Tibial nerve (tissue), 4 donors: ENCODE measurements at regions not wholly inside any gene's neighbourhood (a gene's known extent, or its start where the extent isn't known, plus 50 kb on each side); places are given as distances from the start of the nearest gene placed in this dataset.
A peak's percentile ranks its signal among the peaks of the same experiment; 100 is the strongest.

Experiments
- DNase-seq, 2 donors: peaks; one replicate each; pipeline ENCODE4 v3.0.0-alpha.2; 2019; ENCODE audit warnings: low spot score in 2 of 2
- H3K27ac ChIP-seq, 4 donors: fragments of 200-600 bp; sonication (generic) in 3 of 4; one replicate each; pipeline ENCODE4 v1.5.1; 2017 to 2019; ENCODE audit warnings: mild to moderate bottlenecking in 1 of 4
- H3K27me3 ChIP-seq, 2 donors: fragments of 200-600 bp; sonication (generic) in 1 of 2; one replicate each; pipeline versions ENCODE4 v1.5.1 to v1.6.0; 2017 to 2019
- H3K36me3 ChIP-seq, 3 donors: fragments of 200-600 bp; sonication (generic); one replicate each; pipeline ENCODE4 v1.5.1; 2018 to 2019
- H3K4me1 ChIP-seq, 4 donors: fragments of 200-600 bp; sonication (generic) in 3 of 4; one replicate each; pipeline ENCODE4 v1.5.1; 2017 to 2019
- H3K4me3 ChIP-seq, 4 donors: fragments of 200-600 bp; sonication (generic) in 3 of 4; one replicate each; pipeline ENCODE4 v1.5.1; 2017 to 2019; ENCODE audit warnings: mild to moderate bottlenecking in 1 of 4, moderate library complexity in 1 of 4
- H3K9me3 ChIP-seq, 4 donors: fragments of 200-600 bp; sonication (generic) in 3 of 4; one replicate each; pipeline ENCODE4 v1.5.1; 2017 to 2019
- EP300 ChIP-seq, 2 donors: sonication (generic); formaldehyde crosslinking; IDR thresholded peaks; one replicate each; pipeline ENCODE4 v1.6.1; 2017; ENCODE audit warnings: antibody characterized with exemption in 2 of 2, mild to moderate bottlenecking in 1 of 2
- POLR2A ChIP-seq, 2 donors: fragments of 450-650 bp; IDR thresholded peaks; one replicate each; pipeline ENCODE4 v1.6.1; 2017; ENCODE audit warnings: antibody characterized with exemption in 2 of 2, mild to moderate bottlenecking in 2 of 2, moderate library complexity in 2 of 2
- WGBS, 2 donors: methylation state at CpG; one replicate each; pipeline ENCODE4 v1.1.5; 2018; 5-methylcytosine and 5-hydroxymethylcytosine counted together
- TF ChIP-seq, protein P1 (sequence below), 5 experiments: fragments of 200-600 bp in 3 of 5; fragments of 450-650 bp in 2 of 5; sonication (generic) in 3 of 5; IDR thresholded peaks; one replicate each; pipeline ENCODE4 v1.5.1; 2016 to 2019; ENCODE audit warnings: antibody characterized with exemption in 5 of 5, mild to moderate bottlenecking in 3 of 5, moderate library complexity in 2 of 5

DNA sequence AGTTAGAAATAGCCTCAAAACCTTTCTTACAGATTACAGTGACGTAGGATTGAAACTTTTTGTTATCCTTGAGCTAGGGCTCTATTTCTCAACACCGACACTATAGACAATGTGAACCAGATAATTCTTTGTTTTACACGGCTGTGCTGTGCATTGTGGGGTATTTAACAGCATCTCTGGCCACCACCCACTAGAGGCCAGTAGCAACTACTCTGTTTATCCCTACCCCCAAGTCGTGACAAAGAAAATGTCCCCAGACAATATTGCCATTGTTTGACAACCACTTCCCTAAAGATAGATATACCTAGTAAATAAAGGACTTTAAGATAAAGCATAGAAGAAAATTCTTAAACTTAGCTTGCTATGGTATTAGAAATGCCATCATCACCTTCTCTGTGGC is 359.6 kb downstream of the ARL4A start:
- TF ChIP-seq EP300 (IDR thresholded peaks at IDR 0.05): no peak
- TF ChIP-seq, protein P1, sequence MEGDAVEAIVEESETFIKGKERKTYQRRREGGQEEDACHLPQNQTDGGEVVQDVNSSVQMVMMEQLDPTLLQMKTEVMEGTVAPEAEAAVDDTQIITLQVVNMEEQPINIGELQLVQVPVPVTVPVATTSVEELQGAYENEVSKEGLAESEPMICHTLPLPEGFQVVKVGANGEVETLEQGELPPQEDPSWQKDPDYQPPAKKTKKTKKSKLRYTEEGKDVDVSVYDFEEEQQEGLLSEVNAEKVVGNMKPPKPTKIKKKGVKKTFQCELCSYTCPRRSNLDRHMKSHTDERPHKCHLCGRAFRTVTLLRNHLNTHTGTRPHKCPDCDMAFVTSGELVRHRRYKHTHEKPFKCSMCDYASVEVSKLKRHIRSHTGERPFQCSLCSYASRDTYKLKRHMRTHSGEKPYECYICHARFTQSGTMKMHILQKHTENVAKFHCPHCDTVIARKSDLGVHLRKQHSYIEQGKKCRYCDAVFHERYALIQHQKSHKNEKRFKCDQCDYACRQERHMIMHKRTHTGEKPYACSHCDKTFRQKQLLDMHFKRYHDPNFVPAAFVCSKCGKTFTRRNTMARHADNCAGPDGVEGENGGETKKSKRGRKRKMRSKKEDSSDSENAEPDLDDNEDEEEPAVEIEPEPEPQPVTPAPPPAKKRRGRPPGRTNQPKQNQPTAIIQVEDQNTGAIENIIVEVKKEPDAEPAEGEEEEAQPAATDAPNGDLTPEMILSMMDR (IDR thresholded peaks at IDR 0.05): no peak
- no peak for TF ChIP-seq POLR2A (IDR thresholded peaks at IDR 0.05)
- H3K27ac ChIP-seq: no peak overlapping the region
- H3K9me3 ChIP-seq: no peaks in the 10 kb centered on the region
- H3K4me1 ChIP-seq: peaks cover 0 to 3% (median 0%) of the 10 kb centered on the region in 4 donors
- no peaks in the 10 kb centered on the region for H3K36me3 ChIP-seq
- H3K4me3 ChIP-seq: no peak overlapping the region
- 75 to 78% methylated on average over 4 of the region's 4 CpGs for WGBS, 2 donors
- no peak for DNase-seq
- no peaks in the 10 kb centered on the region for H3K27me3 ChIP-seq

DNA sequence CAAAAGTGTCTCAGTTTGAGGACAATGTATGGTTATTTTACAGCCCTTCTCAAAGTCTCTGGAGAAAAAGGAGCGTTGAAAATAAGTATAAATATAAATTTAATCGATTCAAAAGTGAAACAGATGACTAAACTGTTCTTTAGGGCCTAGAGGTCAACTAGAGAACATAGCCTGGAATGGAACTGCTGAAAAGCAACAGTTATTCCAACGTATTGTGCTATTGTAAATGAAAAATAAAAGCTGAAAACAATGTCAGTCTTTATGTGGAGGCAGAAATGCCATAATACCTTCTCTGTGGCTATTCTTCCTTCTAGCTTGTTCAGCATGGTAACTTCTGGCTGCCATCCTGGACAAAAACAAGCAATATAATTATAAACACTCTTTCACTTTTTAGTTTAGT is 362.5 kb downstream of the ARL4A start:
- Histone ChIP-seq H3K9me3 (no peaks in the 10 kb centered on the region), H3K27me3 (no peaks in the 10 kb centered on the region), H3K27ac (no peak overlapping the region), H3K36me3 (no peaks in the 10 kb centered on the region), H3K4me3 (no peak overlapping the region), H3K4me1 (peaks cover 0 to 3% (median 0%) of the 10 kb centered on the region in 4 donors)
- no peak for TF ChIP-seq EP300 (IDR thresholded peaks at IDR 0.05)
- no peak for DNase-seq
- WGBS, 2 donors: 21 to 32% methylated on average over 3 of the region's 3 CpGs

DNA sequence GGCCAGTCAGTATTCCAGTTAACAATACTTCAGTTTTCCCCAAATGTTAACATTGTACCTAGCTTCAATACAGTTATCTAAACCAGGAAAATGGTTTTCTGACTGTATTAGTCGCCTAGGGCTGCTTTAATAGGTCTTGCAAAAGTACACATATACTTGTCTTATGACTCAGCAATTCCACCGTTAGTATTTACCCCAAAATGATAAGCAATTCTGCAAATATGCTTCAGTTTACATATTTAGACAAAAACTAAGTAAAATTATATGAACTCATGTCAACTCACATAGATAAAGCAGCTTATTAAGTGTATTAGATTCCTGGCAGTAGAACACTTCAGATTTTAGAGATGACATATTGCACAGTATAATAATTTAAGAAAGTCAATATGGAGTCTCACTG is 363.3 kb downstream of the ARL4A start:
- Histone ChIP-seq H3K27me3 (no peaks in the 10 kb centered on the region), H3K9me3 (no peaks in the 10 kb centered on the region), H3K4me1 (peaks cover 0 to 3% (median 0%) of the 10 kb centered on the region in 4 donors), H3K4me3 (no peak overlapping the region), H3K36me3 (no peaks in the 10 kb centered on the region), H3K27ac (no peak overlapping the region)
- TF ChIP-seq EP300 (IDR thresholded peaks at IDR 0.05) (no peak), POLR2A (IDR thresholded peaks at IDR 0.05) (no peak)
- TF ChIP-seq, protein P1 (IDR thresholded peaks at IDR 0.05): no peak
- WGBS, 2 donors: 62 to 74% methylated on average over 2 of the region's 2 CpGs
- no peak for DNase-seq

DNA sequence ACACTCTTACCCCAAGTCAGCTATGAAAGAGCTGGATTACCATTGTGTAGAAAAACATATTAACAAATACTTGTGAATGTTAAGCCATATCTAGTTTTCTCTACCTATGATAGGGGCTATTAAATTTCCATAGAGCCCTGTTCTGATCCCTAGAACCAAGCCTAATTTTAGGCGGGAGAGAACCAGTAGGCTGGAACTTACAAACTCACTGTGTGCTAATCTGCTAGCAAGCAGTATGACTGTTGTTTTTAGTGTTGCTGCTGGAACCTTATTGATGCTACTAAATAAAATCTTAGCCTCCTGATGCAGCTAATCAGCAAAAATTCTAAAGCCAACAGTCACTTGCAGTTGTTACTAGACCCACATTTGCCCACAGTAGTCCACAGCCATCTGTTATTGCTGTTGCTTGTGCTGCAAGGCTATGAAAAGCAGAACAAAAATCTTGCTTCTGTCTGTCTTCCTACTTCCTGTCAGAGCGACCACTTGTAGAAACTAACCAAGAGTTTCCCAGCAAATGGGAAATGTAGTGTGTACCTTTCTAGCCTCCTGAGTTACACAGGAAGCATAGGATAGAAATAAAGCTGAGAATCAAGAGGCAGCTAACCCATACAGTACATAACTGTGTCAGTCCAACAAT is 368.4 kb downstream of the ARL4A start:
- no peak overlapping the region for H3K27ac ChIP-seq
- H3K4me1 ChIP-seq: peaks cover 0 to 9% (median 2%) of the 10 kb centered on the region in 4 donors
- H3K27me3 ChIP-seq: no peaks in the 10 kb centered on the region
- 76 to 80% methylated on average over 2 of the region's 2 CpGs for WGBS, 2 donors
- no peak overlapping the region for H3K4me3 ChIP-seq
- TF ChIP-seq POLR2A (IDR thresholded peaks at IDR 0.05) (no peak), EP300 (IDR thresholded peaks at IDR 0.05) (no peak)
- TF ChIP-seq, protein P1 (IDR thresholded peaks at IDR 0.05): no peak
- no peak for DNase-seq
- no peaks in the 10 kb centered on the region for H3K9me3 ChIP-seq
- no peaks in the 10 kb centered on the region for H3K36me3 ChIP-seq

DNA sequence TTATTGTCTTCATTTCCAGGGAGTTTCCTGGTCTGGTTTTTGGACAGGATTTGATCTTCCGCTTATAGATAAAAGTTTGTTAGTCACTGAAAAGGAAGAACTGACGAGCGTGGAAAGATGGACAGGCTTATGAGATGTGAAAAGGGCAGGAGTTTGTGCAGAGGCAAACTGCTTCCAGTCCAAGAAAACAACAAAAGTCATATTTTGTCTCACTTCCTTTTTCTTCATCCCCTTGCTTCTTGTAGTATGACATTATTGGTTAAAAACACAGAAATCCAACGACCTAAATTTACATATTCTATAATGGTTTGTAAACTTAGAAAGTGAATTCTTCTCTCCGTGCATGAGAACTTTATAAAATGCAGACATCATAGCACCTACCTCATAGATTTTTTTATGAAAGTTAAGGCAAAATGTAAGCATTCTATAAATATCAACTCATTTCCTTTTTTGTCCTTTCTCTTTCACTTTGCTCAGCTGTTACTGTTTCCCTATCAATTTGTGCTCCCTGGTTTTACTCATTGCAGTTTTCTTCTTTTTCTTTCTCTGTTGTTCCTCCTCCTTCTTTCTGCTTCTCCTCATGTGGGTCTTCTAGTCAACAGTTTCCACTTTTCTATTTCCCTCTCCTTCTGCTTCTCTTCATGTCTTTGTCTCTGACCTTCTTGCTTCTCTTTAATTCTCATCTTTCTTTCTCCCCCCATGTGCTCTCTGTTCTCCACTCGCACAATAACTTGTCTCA is 370.2 kb downstream of the ARL4A start:
- no peaks in the 10 kb centered on the region for H3K9me3 ChIP-seq
- H3K27me3 ChIP-seq: no peaks in the 10 kb centered on the region
- no peaks in the 10 kb centered on the region for H3K36me3 ChIP-seq
- TF ChIP-seq, protein P1 (IDR thresholded peaks at IDR 0.05): no peak
- no peak for TF ChIP-seq EP300 (IDR thresholded peaks at IDR 0.05)
- TF ChIP-seq POLR2A (IDR thresholded peaks at IDR 0.05): no peak
- WGBS, 2 donors: 68 to 70% methylated on average over 6 of the region's 6 CpGs
- peak overlapping the region in 3 of 4 donors; percentile 13 to 50 (median 25) for H3K27ac ChIP-seq
- peak overlapping the region in 2 of 4 donors; percentile 7 to 22 for H3K4me3 ChIP-seq
- H3K4me1 ChIP-seq: peaks cover 0 to 9% (median 2%) of the 10 kb centered on the region in 4 donors
- no peak for DNase-seq
